PC-3 (cell line): ENCODE measurements at regions not wholly inside any gene's neighbourhood (a gene's known extent, or its start where the extent isn't known, plus 50 kb on each side); places are given as distances from the start of the nearest gene placed in this dataset.

ENCODE experiments used
- ATAC-seq: fragments of 200-7000 bp; cut with Tn5 transposase; 2 replicates; pipeline ENCODE4 v1.9.1; 2020; ENCODE audit warnings: mild to moderate bottlenecking, moderate library complexity
- BruUV-seq: library from RNA; stranded (reverse); fragments of 400-500 nt; replicated peaks from 2 replicates; lab custom pipeline; 2021; lab: Mats Ljungman, UMichigan
- CTCF ChIA-PET: fragments of 300-600 bp; sonication (Branson Sonifier 250); formaldehyde crosslinking; loops from one replicate; lab custom pipeline; 2022; ENCODE audit warnings: antibody characterized with exemption; lab: Charles Lee
- POLR2A ChIA-PET: fragments of 300-600 bp; sonication (Branson Sonifier 250); formaldehyde crosslinking; loops from one replicate; lab custom pipeline; 2022; ENCODE audit warnings: antibody characterized with exemption; ENCODE audit not compliant: unreplicated experiment; lab: Charles Lee
- DNase-seq: peaks from one replicate; pipeline ENCODE4 v3.0.0-alpha.2; 2015
- H2AFZ ChIP-seq: fragments of 300-600 bp; sonication (generic); 2 replicates; pipeline ENCODE4 v1.6.0; 2016; ENCODE audit warnings: antibody characterized with exemption, low read length
- H3F3A ChIP-seq: fragments of 300-600 bp; sonication (generic); one replicate; pipeline ENCODE4 v1.6.0; 2017; ENCODE audit warnings: antibody characterized with exemption, low read length, control low read depth, mild to moderate bottlenecking; ENCODE audit not compliant: unreplicated experiment
- H3K27ac ChIP-seq: fragments of 300-600 bp; sonication (generic); 2 replicates; pipeline ENCODE4 v1.5.1; 2016; ENCODE audit warnings: mild to moderate bottlenecking, low read length
- H3K27me3 ChIP-seq: fragments of 300-600 bp; sonication (generic); 2 replicates; pipeline ENCODE4 v1.6.1; 2016; ENCODE audit warnings: low read length, mixed read lengths
- H3K36me3 ChIP-seq: fragments of 300-600 bp; sonication (generic); 2 replicates; pipeline ENCODE4 v1.6.1; 2016; ENCODE audit warnings: low read depth, mixed run types, low read length, mixed read lengths
- H3K4me1 ChIP-seq: fragments of 300-600 bp; sonication (generic); 2 replicates; pipeline ENCODE4 v1.5.1; 2016; ENCODE audit warnings: low read length; ENCODE audit not compliant: insufficient read depth
- H3K4me2 ChIP-seq: fragments of 300-600 bp; sonication (generic); 2 replicates; pipeline ENCODE4 v1.6.0; 2016; ENCODE audit warnings: low read length
- H3K4me3 ChIP-seq: fragments of 300-600 bp; sonication (generic); 2 replicates; pipeline ENCODE4 v1.5.1; 2016; ENCODE audit warnings: mild to moderate bottlenecking, low read length, mixed read lengths
- H3K79me2 ChIP-seq: fragments of 300-600 bp; sonication (generic); 2 replicates; pipeline ENCODE4 v1.6.1; 2017; ENCODE audit warnings: low read length, mixed read lengths
- H3K9ac ChIP-seq: fragments of 300-600 bp; sonication (generic); 2 replicates; pipeline ENCODE4 v1.6.0; 2016; ENCODE audit warnings: mild to moderate bottlenecking, low read length
- H3K9me2 ChIP-seq: fragments of 300-600 bp; sonication (generic); replicated peaks from 2 replicates; pipeline ENCODE4 v1.6.1; 2016; ENCODE audit warnings: mixed run types, low read length, mixed read lengths
- H3K9me3 ChIP-seq: fragments of 300-600 bp; sonication (generic); 2 replicates; pipeline ENCODE4 v1.6.1; 2016; ENCODE audit warnings: low read length, mixed read lengths
- H4K20me1 ChIP-seq: fragments of 300-600 bp; sonication (generic); 2 replicates; pipeline ENCODE4 v1.6.1; 2016; ENCODE audit warnings: low read length, mixed read lengths
- EZH2 ChIP-seq: fragments of 300-600 bp; sonication (generic); IDR thresholded peaks from one replicate; pipeline ENCODE4 v1.6.1; 2017; ENCODE audit warnings: antibody characterized with exemption, mild to moderate bottlenecking, low read length; ENCODE audit not compliant: unreplicated experiment
- EZH2phosphoT487 ChIP-seq: fragments of 300-600 bp; sonication (generic); IDR thresholded peaks from 2 replicates; pipeline ENCODE4 v1.6.1; 2018; ENCODE audit warnings: mild to moderate bottlenecking, antibody characterized with exemption, low read length, borderline replicate concordance
- intact Hi-C: fragments of 100-400 bp; cut with micrococcal nuclease; formaldehyde crosslinking; loops from 2 replicates; pipeline ENCODE4 v1.9.0; 2023
- TF ChIP-seq, protein P1 (sequence below): fragments of 300-600 bp; sonication (generic); conservative IDR thresholded peaks from 2 replicates; pipeline ENCODE4 v1.5.1; 2017; ENCODE audit warnings: antibody characterized with exemption, low read depth, mild to moderate bottlenecking, low read length

DNA sequence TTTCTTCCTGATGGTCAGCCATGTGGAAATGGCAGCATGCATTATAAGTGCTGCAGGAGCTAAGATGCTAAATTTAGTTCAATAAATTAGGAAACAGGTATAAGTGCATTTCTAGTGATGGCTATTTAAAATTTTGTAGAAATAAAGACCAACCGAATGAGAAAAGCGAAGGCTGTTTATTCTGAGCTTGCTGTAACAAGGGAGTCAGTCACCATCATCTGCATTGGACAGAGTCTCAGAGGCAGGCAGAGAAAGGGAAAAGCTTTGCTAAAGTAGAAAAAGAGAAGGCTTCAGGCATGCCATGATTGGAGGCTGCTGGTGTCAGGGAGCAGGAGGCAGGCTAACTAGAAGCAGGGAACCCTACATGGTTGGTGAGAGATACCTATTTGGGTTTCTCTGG is 451.0 kb downstream of the EDEM1 start:
- ATAC-seq (no peak), DNase-seq (no peak)
- H3K4me2 ChIP-seq = no peak overlapping the region
- no TSS peak for BruUV-seq
- H3K9me2 ChIP-seq = no peaks in the 10 kb centered on the region
- H3K4me3 ChIP-seq = no peak overlapping the region
- CTCF ChIA-PET = no interaction called here
- H3K27me3 ChIP-seq = no peaks in the 10 kb centered on the region
- H4K20me1 ChIP-seq = no peaks in the 10 kb centered on the region
- H3K9me3 ChIP-seq = no peaks in the 10 kb centered on the region
- H3K36me3 ChIP-seq = no peaks in the 10 kb centered on the region
- H3K27ac ChIP-seq = no peak overlapping the region
- no peaks in the 10 kb centered on the region for H3F3A ChIP-seq
- H3K79me2 ChIP-seq = no peaks in the 10 kb centered on the region
- H3K4me1 ChIP-seq = no peaks in the 10 kb centered on the region; the same call in 1 of the 2 replicates
- intact Hi-C loops = no loop called here
- POLR2A ChIA-PET = no interaction called here
- no peak overlapping the region for H2AFZ ChIP-seq
- no peak overlapping the region for H3K9ac ChIP-seq
- TF ChIP-seq EZH2phosphoT487 (no peak), EZH2 (no peak)
- TF ChIP-seq, protein P1, sequence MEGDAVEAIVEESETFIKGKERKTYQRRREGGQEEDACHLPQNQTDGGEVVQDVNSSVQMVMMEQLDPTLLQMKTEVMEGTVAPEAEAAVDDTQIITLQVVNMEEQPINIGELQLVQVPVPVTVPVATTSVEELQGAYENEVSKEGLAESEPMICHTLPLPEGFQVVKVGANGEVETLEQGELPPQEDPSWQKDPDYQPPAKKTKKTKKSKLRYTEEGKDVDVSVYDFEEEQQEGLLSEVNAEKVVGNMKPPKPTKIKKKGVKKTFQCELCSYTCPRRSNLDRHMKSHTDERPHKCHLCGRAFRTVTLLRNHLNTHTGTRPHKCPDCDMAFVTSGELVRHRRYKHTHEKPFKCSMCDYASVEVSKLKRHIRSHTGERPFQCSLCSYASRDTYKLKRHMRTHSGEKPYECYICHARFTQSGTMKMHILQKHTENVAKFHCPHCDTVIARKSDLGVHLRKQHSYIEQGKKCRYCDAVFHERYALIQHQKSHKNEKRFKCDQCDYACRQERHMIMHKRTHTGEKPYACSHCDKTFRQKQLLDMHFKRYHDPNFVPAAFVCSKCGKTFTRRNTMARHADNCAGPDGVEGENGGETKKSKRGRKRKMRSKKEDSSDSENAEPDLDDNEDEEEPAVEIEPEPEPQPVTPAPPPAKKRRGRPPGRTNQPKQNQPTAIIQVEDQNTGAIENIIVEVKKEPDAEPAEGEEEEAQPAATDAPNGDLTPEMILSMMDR = no peak

DNA sequence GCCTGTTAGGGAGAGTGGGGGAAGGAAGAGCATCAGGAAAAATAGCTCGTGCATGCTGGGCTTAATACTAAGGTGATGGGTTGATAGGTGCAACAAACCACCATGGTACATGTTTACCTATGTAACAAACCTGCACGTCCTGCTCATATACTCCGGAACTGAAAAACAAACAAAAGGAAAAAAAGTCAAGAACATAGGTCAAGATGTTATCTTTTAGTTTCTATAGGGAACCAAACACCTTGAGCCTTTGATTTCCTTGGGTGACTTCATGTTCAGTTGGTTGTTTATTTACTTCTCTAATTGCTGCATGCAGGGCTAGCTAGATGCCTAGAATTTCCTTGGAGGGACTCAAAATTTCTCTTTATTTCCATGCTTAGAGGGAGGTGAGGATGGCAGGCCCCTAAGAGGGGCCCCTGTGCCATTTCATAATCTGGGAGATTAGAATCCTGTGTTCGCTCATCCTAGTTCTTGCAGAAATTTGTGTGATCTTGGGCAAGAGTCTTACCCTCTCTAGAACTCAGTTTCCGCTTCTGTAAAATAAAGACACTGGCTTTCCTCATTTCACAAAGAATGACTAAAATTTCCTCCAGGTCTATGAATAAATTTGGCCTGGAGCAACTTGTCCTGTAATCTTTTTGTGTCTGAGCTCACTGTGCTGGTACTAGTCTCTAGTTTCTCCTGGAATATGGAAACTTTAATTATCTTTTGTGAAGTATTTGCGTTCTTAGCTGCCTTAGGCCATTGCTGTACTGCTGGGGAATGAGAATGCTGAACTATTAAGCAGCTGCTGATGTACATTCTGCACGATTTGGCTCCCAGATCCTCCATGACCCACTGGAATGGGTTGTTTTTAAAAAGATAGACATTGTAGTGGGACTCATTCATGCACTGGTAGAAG is 457.5 kb downstream of the EDEM1 start:
- Histone ChIP-seq H3K4me1 (no peaks in the 10 kb centered on the region), H3K36me3 (no peaks in the 10 kb centered on the region), H3K9me2 (no peaks in the 10 kb centered on the region), H3K9ac (no peak overlapping the region), H3F3A (no peaks in the 10 kb centered on the region), H3K27me3 (no peaks in the 10 kb centered on the region; the same call in 1 of the 2 replicates), H2AFZ (no peak overlapping the region), H3K4me2 (no peak overlapping the region), H3K79me2 (no peaks in the 10 kb centered on the region), H3K4me3 (no peak overlapping the region), H4K20me1 (no peaks in the 10 kb centered on the region), H3K27ac (no peak overlapping the region), H3K9me3 (no peaks in the 10 kb centered on the region)
- no TSS peak for BruUV-seq
- TF ChIP-seq EZH2 (no peak), EZH2phosphoT487 (no peak)
- TF ChIP-seq, protein P1 = no peak
- POLR2A ChIA-PET = no interaction called here
- no peak for ATAC-seq
- intact Hi-C loops = no loop called here
- CTCF ChIA-PET = no interaction called here
- DNase-seq = no peak
